HCT116 (cell line): ENCODE measurements at regions not wholly inside any gene's neighbourhood (a gene's known extent, or its start where the extent isn't known, plus 50 kb on each side); places are given as distances from the start of the nearest gene placed in this dataset.

ENCODE experiments used
- ATAC-seq: fragments of 200-7000 bp; cut with Tn5 transposase; 2 replicates; pipeline ENCODE4 v1.9.1; 2020; ENCODE audit warnings: mild to moderate bottlenecking, moderate library complexity
- BruUV-seq: library from RNA; stranded (reverse); fragments of 400-500 nt; replicated peaks from 2 replicates; lab custom pipeline; 2021; lab: Mats Ljungman, UMichigan
- CTCF ChIA-PET: fragments of 300-600 bp; sonication (Branson Sonifier 250); formaldehyde crosslinking; loops from one replicate; lab custom pipeline; 2021; ENCODE audit warnings: antibody characterized with exemption; lab: Charles Lee
- POLR2A ChIA-PET: fragments of 300-600, 350-600 bp; sonication (Branson Sonifier 250); formaldehyde crosslinking; loops from one replicate; lab custom pipeline; 2021; ENCODE audit warnings: antibody characterized with exemption; lab: Charles Lee
- RAD21 ChIA-PET, 2 experiments: fragments of 300-600 bp; sonication (Branson Sonifier 250); formaldehyde crosslinking; loops; one replicate each; lab custom pipeline; 2023; ENCODE audit warnings: low total read pairs in 2 of 2; ENCODE audit not compliant: uncharacterized antibody in 2 of 2, unreplicated experiment in 2 of 2, low non-redundant PET in 1 of 2; lab: Charles Lee
- DNase-seq: peaks from one replicate; pipeline ENCODE4 v3.0.0-alpha.2; 2010; ENCODE audit warnings: low read depth, low spot score
- H2AFZ ChIP-seq: fragments of 200-600 bp; shearing (Covaris generic), sonication (generic); 2 replicates; pipeline ENCODE4 v1.6.1; 2017; ENCODE audit warnings: low read depth, mixed run types, mixed read lengths, antibody characterized with exemption, low read length; ENCODE audit not compliant: poor library complexity, severe bottlenecking
- H3K27ac ChIP-seq: 2 replicates; pipeline ENCODE4 v1.5.1; 2012; ENCODE audit warnings: low read depth, low read length
- H3K27me3 ChIP-seq: fragments of 200-600 bp; sonication (generic); 2 replicates; pipeline ENCODE4 v1.6.1; 2016; ENCODE audit warnings: mixed run types, low read length, mixed read lengths; ENCODE audit not compliant: insufficient read depth
- H3K36me3 ChIP-seq, 2 experiments: fragments of 200-500 bp in 1 of 2; fragments of 200-600 bp in 1 of 2; sonication (Bioruptor generic) in 1 of 2; sonication (generic) in 1 of 2; 2 replicates each; pipeline versions ENCODE4 v1.5.1 to v1.6.1; 2014 to 2016; ENCODE audit warnings: low read length in 2 of 2, inconsistent platforms in 1 of 2, mixed read lengths in 1 of 2, mixed run types in 1 of 2; ENCODE audit not compliant: insufficient read depth in 2 of 2, control insufficient read depth in 1 of 2
- H3K4me1 ChIP-seq, 2 experiments: fragments of 200-600 bp in 1 of 2; sonication (generic) in 1 of 2; 2 replicates each; pipeline versions ENCODE4 v1.5.1 to v1.6.1; 2012 to 2017; ENCODE audit warnings: low read length in 2 of 2, inconsistent platforms in 1 of 2, mild to moderate bottlenecking in 1 of 2, mixed read lengths in 1 of 2, mixed run types in 1 of 2, moderate library complexity in 1 of 2; ENCODE audit not compliant: insufficient read depth in 2 of 2, control insufficient read depth in 1 of 2
- H3K4me2 ChIP-seq: fragments of 200-600 bp; sonication (generic); 2 replicates; pipeline ENCODE4 v1.6.1; 2017; ENCODE audit warnings: mixed run types, low read length, mixed read lengths
- H3K4me3 ChIP-seq, 2 experiments: fragments of 200-600 bp in 1 of 2; sonication (generic) in 1 of 2; replicated peaks in 1 of 2; 2 replicates each; pipeline ENCODE4 v1.5.1; 2011 to 2016; ENCODE audit warnings: low read length in 2 of 2, control low read depth in 1 of 2, low read depth in 1 of 2, mild to moderate bottlenecking in 1 of 2, mixed read lengths in 1 of 2, mixed run types in 1 of 2
- H3K79me2 ChIP-seq: fragments of 200-600 bp; sonication (generic); 2 replicates; pipeline ENCODE4 v1.6.1; 2017; ENCODE audit warnings: mild to moderate bottlenecking, mixed run types, low read length, moderate library complexity, mixed read lengths; ENCODE audit not compliant: insufficient read depth
- H3K9ac ChIP-seq: fragments of 200-600 bp; sonication (generic); 2 replicates; pipeline ENCODE4 v1.6.1; 2016; ENCODE audit warnings: low read length, mixed read lengths
- H3K9me2 ChIP-seq: fragments of 200-600 bp; sonication (generic), shearing (Covaris generic); 2 replicates; pipeline ENCODE4 v1.6.1; 2017; ENCODE audit warnings: mixed run types, mild to moderate bottlenecking, moderate library complexity; ENCODE audit not compliant: insufficient read depth
- H3K9me3 ChIP-seq, 2 experiments: fragments of 200-500 bp in 1 of 2; fragments of 200-600 bp in 1 of 2; sonication (Bioruptor generic) in 1 of 2; sonication (generic) in 1 of 2; 2 replicates each; pipeline ENCODE4 v1.6.1; 2014 to 2017; ENCODE audit warnings: low read length in 2 of 2, mixed read lengths in 2 of 2, inconsistent platforms in 1 of 2, low read depth in 1 of 2, mild to moderate bottlenecking in 1 of 2, mixed run types in 1 of 2, moderate library complexity in 1 of 2; ENCODE audit not compliant: control insufficient read depth in 1 of 2, insufficient read depth in 1 of 2
- H4K20me1 ChIP-seq: fragments of 200-600 bp; sonication (generic), shearing (Covaris generic); 2 replicates; pipeline ENCODE4 v1.6.1; 2017; ENCODE audit warnings: mixed run types, mild to moderate bottlenecking, moderate library complexity; ENCODE audit not compliant: insufficient read depth
- CEBPB ChIP-seq: IDR thresholded peaks from 2 replicates; pipeline ENCODE4 v1.6.1; 2012; ENCODE audit warnings: low read depth
- CTCF ChIP-seq, 3 experiments: fragments of 200-600 bp in 1 of 3; sonication (generic) in 1 of 3; IDR thresholded peaks in 2 of 3; conservative IDR thresholded peaks in 1 of 3; 2 replicates each; pipeline ENCODE4 v1.5.1; 2012 to 2017; ENCODE audit warnings: low read depth in 2 of 3, low read length in 2 of 3, antibody characterized with exemption in 1 of 3, borderline replicate concordance in 1 of 3, control low read depth in 1 of 3, mild to moderate bottlenecking in 1 of 3, mixed read lengths in 1 of 3, mixed run types in 1 of 3, moderate library complexity in 1 of 3; ENCODE audit not compliant: insufficient read depth in 1 of 3
- EGR1 ChIP-seq: IDR thresholded peaks from 2 replicates; pipeline ENCODE4 v1.6.1; 2012; ENCODE audit warnings: low read depth
- ELF1 ChIP-seq: IDR thresholded peaks from 2 replicates; pipeline ENCODE4 v1.6.1; 2012; ENCODE audit warnings: low read depth, borderline replicate concordance
- EZH2 ChIP-seq: fragments of 200-600 bp; sonication (generic); IDR thresholded peaks from 2 replicates; pipeline ENCODE4 v1.6.1; 2017; ENCODE audit warnings: antibody characterized with exemption, mixed run types
- EZH2phosphoT487 ChIP-seq: fragments of 200-600 bp; IDR thresholded peaks from 2 replicates; pipeline ENCODE4 v1.6.1; 2018; ENCODE audit warnings: antibody characterized with exemption, borderline replicate concordance
- JUND ChIP-seq: IDR thresholded peaks from 2 replicates; pipeline ENCODE4 v1.6.1; 2012
- POLR2A ChIP-seq: IDR thresholded peaks from 2 replicates; pipeline ENCODE4 v1.7.0; 2011; ENCODE audit warnings: borderline replicate concordance; ENCODE audit not compliant: insufficient read depth, insufficient read length; ENCODE audit errors: extremely low read depth
- POLR2AphosphoS5 ChIP-seq: IDR thresholded peaks from 2 replicates; pipeline ENCODE4 v1.6.1; 2011; ENCODE audit warnings: mild to moderate bottlenecking, low read depth, low read length, moderate library complexity
- RAD21 ChIP-seq: IDR thresholded peaks from 2 replicates; pipeline ENCODE4 v1.6.1; 2012; ENCODE audit warnings: low read depth, mild to moderate bottlenecking
- SP1 ChIP-seq: IDR thresholded peaks from 2 replicates; pipeline ENCODE4 v1.6.1; 2012; ENCODE audit warnings: low read depth
- SRF ChIP-seq: IDR thresholded peaks from 2 replicates; pipeline ENCODE4 v1.6.1; 2012; ENCODE audit warnings: low read depth
- TCF7L2 ChIP-seq: IDR thresholded peaks from 2 replicates; pipeline ENCODE4 v1.7.0; 2011; ENCODE audit warnings: borderline replicate concordance, inconsistent platforms; ENCODE audit not compliant: insufficient read depth, insufficient read length; ENCODE audit errors: extremely low read depth
- YY1 ChIP-seq: IDR thresholded peaks from 2 replicates; pipeline ENCODE4 v1.6.1; 2011; ENCODE audit warnings: low read length, low read depth, moderate library complexity, mild to moderate bottlenecking; ENCODE audit not compliant: insufficient replicate concordance; ENCODE audit errors: extremely low read depth
- ZBTB33 ChIP-seq: IDR thresholded peaks from 2 replicates; pipeline ENCODE4 v1.6.1; 2011; ENCODE audit warnings: mild to moderate bottlenecking, low read length, moderate library complexity; ENCODE audit not compliant: insufficient replicate concordance; ENCODE audit errors: extremely low read depth
- intact Hi-C: fragments of 100-400 bp; cut with micrococcal nuclease; formaldehyde crosslinking; loops from 2 replicates; pipeline ENCODE4 v1.10.0; 2022
- TF ChIP-seq, protein P1 (sequence below): IDR thresholded peaks from 2 replicates; pipeline ENCODE4 v1.6.1; 2012

DNA sequence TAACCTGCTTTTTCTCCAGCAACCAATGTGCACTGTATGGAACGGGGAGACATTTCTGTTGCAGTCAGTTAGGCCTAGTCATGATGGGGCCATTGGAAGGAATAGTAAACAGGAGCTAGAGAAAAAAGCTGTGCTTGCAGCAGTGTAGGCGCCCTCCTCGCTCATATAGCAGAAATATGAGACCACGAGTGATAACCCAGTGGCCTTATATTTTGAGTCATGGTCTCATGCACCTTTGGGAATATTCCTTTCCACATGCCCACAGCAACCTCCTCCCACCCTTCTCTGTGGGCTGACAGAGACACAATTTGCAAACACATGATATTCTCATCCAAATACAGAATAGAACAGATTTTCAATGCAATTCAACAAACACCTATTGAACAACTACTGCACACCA lies 248.9 kb upstream of the CITED2 start (continued):
- TF ChIP-seq ZBTB33 = no peak
- TF ChIP-seq CTCF (IDR thresholded peaks at IDR 0.05 in 2 of 3, conservative IDR thresholded peaks at IDR 0.05 in 1 of 3; ENCODE audit: borderline replicate concordance in 1 of 3, insufficient read depth in 1 of 3, low read depth in 2 of 3, low read length in 2 of 3) = no peak
- TF ChIP-seq POLR2AphosphoS5 = no peak
- no peak for TF ChIP-seq EGR1
- no peak for TF ChIP-seq RAD21

DNA sequence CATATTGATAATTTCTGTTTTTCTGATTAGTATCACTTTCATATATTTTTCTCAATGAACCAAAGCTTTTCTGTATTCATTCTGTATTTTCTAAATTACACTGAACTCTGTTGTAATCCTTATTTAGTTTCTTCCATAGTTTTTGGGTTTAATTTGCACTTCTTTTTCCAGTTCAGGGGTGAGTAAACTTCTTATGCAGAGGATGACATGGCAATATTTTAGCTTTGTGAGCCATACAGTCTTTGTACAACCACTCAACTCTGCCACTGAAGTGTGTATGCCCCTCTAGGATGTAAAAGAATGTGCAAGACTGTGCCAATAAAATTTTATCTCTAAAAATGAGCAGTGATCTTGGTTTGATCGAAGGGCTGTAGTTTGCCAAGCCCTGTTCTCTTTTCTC lies 239.0 kb upstream of the CITED2 start:
- intact Hi-C loops = no loop called here
- H3K79me2 ChIP-seq = no peaks in the 10 kb centered on the region
- H2AFZ ChIP-seq = no peak overlapping the region
- H4K20me1 ChIP-seq = no peaks in the 10 kb centered on the region
- no peak overlapping the region for H3K4me2 ChIP-seq
- no peak overlapping the region for H3K27ac ChIP-seq
- CTCF ChIA-PET = interaction anchor here (0.6 kb wide), 1 partner anchor 1767 kb away, joined by 3 read pairs; no protein-coding TSS in a partner anchor
- no peaks in the 10 kb centered on the region for H3K36me3 ChIP-seq
- H3K4me3 ChIP-seq = no peak overlapping the region
- POLR2A ChIA-PET = no interaction called here
- no peak overlapping the region for H3K9ac ChIP-seq
- ATAC-seq = no peak
- no peak for DNase-seq
- H3K4me1 ChIP-seq = no peaks in the 10 kb centered on the region
- H3K27me3 ChIP-seq = no peaks in the 10 kb centered on the region
- RAD21 ChIA-PET = no interaction called here
- H3K9me2 ChIP-seq = no peaks in the 10 kb centered on the region
- no peaks in the 10 kb centered on the region for H3K9me3 ChIP-seq
- BruUV-seq = no TSS peak
- TF ChIP-seq CTCF (IDR thresholded peaks at IDR 0.05 in 2 of 3, conservative IDR thresholded peaks at IDR 0.05 in 1 of 3; ENCODE audit: borderline replicate concordance in 1 of 3, insufficient read depth in 1 of 3, low read depth in 2 of 3, low read length in 2 of 3) = no peak
- no peak for TF ChIP-seq CEBPB
- TF ChIP-seq SRF = no peak
- TF ChIP-seq TCF7L2 = no peak
- TF ChIP-seq, protein P1, sequence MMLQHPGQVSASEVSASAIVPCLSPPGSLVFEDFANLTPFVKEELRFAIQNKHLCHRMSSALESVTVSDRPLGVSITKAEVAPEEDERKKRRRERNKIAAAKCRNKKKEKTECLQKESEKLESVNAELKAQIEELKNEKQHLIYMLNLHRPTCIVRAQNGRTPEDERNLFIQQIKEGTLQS = no peak
- no peak for TF ChIP-seq ELF1
- no peak for TF ChIP-seq YY1
- no peak for TF ChIP-seq ZBTB33
- TF ChIP-seq JUND = no peak
- TF ChIP-seq POLR2A = no peak
- no peak for TF ChIP-seq EZH2phosphoT487
- TF ChIP-seq SP1 = no peak
- TF ChIP-seq EZH2 = no peak
